ENCODE measurements at regions not wholly inside any gene's neighbourhood (a gene's known extent, or its start where the extent isn't known, plus 50 kb on each side); places are given as distances from the start of the nearest gene placed in this dataset.

GRCh38 chr5:52517667-52518066 lies 270.0 kb upstream of the ITGA1 start:
- no peak overlapping the region for H3K27ac ChIP-seq
- H2AFZ ChIP-seq = no peak overlapping the region
- TF ChIP-seq, protein P1, sequence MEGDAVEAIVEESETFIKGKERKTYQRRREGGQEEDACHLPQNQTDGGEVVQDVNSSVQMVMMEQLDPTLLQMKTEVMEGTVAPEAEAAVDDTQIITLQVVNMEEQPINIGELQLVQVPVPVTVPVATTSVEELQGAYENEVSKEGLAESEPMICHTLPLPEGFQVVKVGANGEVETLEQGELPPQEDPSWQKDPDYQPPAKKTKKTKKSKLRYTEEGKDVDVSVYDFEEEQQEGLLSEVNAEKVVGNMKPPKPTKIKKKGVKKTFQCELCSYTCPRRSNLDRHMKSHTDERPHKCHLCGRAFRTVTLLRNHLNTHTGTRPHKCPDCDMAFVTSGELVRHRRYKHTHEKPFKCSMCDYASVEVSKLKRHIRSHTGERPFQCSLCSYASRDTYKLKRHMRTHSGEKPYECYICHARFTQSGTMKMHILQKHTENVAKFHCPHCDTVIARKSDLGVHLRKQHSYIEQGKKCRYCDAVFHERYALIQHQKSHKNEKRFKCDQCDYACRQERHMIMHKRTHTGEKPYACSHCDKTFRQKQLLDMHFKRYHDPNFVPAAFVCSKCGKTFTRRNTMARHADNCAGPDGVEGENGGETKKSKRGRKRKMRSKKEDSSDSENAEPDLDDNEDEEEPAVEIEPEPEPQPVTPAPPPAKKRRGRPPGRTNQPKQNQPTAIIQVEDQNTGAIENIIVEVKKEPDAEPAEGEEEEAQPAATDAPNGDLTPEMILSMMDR (IDR thresholded peaks at IDR 0.05) = no peak
- H3K4me1 ChIP-seq = no peaks in the 10 kb centered on the region
- no peaks in the 10 kb centered on the region for H3K9me3 ChIP-seq (ENCODE audit: control insufficient read depth, low read length)
- H3K9ac ChIP-seq = no peak overlapping the region
- no peak overlapping the region for H3K4me3 ChIP-seq (ENCODE audit: low read depth, low read length)
- H3K36me3 ChIP-seq (ENCODE audit: control insufficient read depth, insufficient read depth, low read length) = no peaks in the 10 kb centered on the region
- no peaks in the 10 kb centered on the region for H3K79me2 ChIP-seq
- H3K4me2 ChIP-seq (ENCODE audit: low read length) = no peak overlapping the region
- H3K27me3 ChIP-seq (ENCODE audit: control insufficient read depth, insufficient read depth, low read length) = no peaks in the 10 kb centered on the region

GRCh38 chr5:52520171-52520570 lies 267.5 kb upstream of the ITGA1 start:
- H3K27me3 ChIP-seq (ENCODE audit: control insufficient read depth, insufficient read depth, low read length) = no peaks in the 10 kb centered on the region
- H3K9ac ChIP-seq = no peak overlapping the region
- H2AFZ ChIP-seq = no peak overlapping the region
- H3K4me2 ChIP-seq (ENCODE audit: low read length) = no peak overlapping the region
- no peaks in the 10 kb centered on the region for H3K4me1 ChIP-seq
- no peaks in the 10 kb centered on the region for H3K79me2 ChIP-seq
- no peak overlapping the region for H3K27ac ChIP-seq
- H3K4me3 ChIP-seq (ENCODE audit: low read depth, low read length) = no peak overlapping the region
- H3K9me3 ChIP-seq (ENCODE audit: control insufficient read depth, low read length) = no peaks in the 10 kb centered on the region
- TF ChIP-seq, protein P1 (IDR thresholded peaks at IDR 0.05) = no peak
- H3K36me3 ChIP-seq (ENCODE audit: control insufficient read depth, insufficient read depth, low read length) = no peaks in the 10 kb centered on the region

DNA sequence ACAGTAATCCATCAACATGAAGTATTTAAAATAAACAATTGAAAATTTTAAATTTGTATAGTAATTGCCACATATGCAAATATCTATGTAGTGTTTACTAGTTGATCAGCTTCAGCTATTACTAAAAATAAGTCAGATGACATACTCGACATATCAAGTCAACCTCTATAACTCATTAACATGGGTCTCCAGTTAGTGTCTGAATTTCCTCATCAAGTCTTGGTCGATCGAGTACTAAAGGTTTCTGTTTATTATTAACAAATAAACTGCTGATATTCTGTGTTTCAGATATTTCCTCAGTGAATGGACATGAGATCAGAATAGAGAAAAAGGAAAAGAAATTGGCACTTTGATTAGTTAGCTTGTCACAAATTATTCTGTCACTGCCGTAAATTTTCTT lies 266.5 kb upstream of the ITGA1 start:
- Histone ChIP-seq H3K4me1 (no peaks in the 10 kb centered on the region), H2AFZ (no peak overlapping the region), H3K27me3 (ENCODE audit: control insufficient read depth, insufficient read depth, low read length) (no peaks in the 10 kb centered on the region), H3K4me2 (ENCODE audit: low read length) (no peak overlapping the region), H3K9ac (no peak overlapping the region), H3K4me3 (ENCODE audit: low read depth, low read length) (no peak overlapping the region), H3K9me3 (ENCODE audit: control insufficient read depth, low read length) (no peaks in the 10 kb centered on the region), H3K79me2 (no peaks in the 10 kb centered on the region), H3K27ac (no peak overlapping the region), H3K36me3 (ENCODE audit: control insufficient read depth, insufficient read depth, low read length) (no peaks in the 10 kb centered on the region)
- TF ChIP-seq, protein P1 (IDR thresholded peaks at IDR 0.05) = no peak

DNA sequence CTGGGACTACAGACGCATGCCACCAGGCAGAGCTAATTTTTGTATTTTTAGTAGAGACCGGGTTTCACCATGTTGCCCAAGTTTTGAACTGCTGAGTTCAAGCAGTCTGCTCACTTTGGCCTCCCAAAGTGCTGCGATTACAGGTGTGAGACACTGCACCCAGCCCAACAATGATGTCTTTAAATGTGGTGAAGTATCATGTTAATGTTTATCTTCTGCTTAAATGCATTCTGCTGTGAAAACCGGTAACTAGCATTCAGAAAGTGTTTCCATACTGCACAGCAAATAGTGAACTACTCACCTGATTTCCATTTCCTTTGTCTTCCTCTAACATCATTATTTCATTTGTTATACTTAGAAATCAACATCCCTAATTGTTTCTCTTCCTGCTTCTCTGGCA lies 264.0 kb upstream of the ITGA1 start:
- H2AFZ ChIP-seq = no peak overlapping the region
- no peak overlapping the region for H3K4me2 ChIP-seq (ENCODE audit: low read length)
- no peaks in the 10 kb centered on the region for H3K27me3 ChIP-seq (ENCODE audit: control insufficient read depth, insufficient read depth, low read length)

GRCh38 chr5:52531105-52531504 lies 256.6 kb upstream of the ITGA1 start:
- Histone ChIP-seq H3K27ac (no peak overlapping the region), H3K9me3 (ENCODE audit: control insufficient read depth, low read length) (no peaks in the 10 kb centered on the region), H3K4me3 (ENCODE audit: low read depth, low read length) (no peak overlapping the region), H3K4me2 (ENCODE audit: low read length) (no peak overlapping the region), H3K36me3 (ENCODE audit: control insufficient read depth, insufficient read depth, low read length) (no peaks in the 10 kb centered on the region), H3K4me1 (no peaks in the 10 kb centered on the region), H3K79me2 (no peaks in the 10 kb centered on the region), H3K27me3 (ENCODE audit: control insufficient read depth, insufficient read depth, low read length) (no peaks in the 10 kb centered on the region), H3K9ac (no peak overlapping the region), H2AFZ (no peak overlapping the region)
- TF ChIP-seq, protein P1 (IDR thresholded peaks at IDR 0.05) = no peak

More for the DNA sequence above, 264.0 kb upstream of the ITGA1 start:
- H3K4me1 ChIP-seq = no peaks in the 10 kb centered on the region
- H3K9ac ChIP-seq = no peak overlapping the region
- H3K27ac ChIP-seq = no peak overlapping the region
- no peaks in the 10 kb centered on the region for H3K9me3 ChIP-seq (ENCODE audit: control insufficient read depth, low read length)
- TF ChIP-seq, protein P1 (IDR thresholded peaks at IDR 0.05) = no peak
- H3K4me3 ChIP-seq (ENCODE audit: low read depth, low read length) = no peak overlapping the region
- no peaks in the 10 kb centered on the region for H3K36me3 ChIP-seq (ENCODE audit: control insufficient read depth, insufficient read depth, low read length)
- H3K79me2 ChIP-seq = no peaks in the 10 kb centered on the region
